H1 (cell line): ENCODE measurements at regions not wholly inside any gene's neighbourhood (a gene's known extent, or its start where the extent isn't known, plus 50 kb on each side); places are given as distances from the start of the nearest gene placed in this dataset.

Experiments
- CTCF ChIA-PET: fragments of 300-600 bp; sonication (Branson Sonifier 250); formaldehyde crosslinking; loops from one replicate; lab custom pipeline; 2021; ENCODE audit not compliant: partially characterized antibody; lab: Charles Lee
- POLR2A ChIA-PET: fragments of 300-600 bp; sonication (Branson Sonifier 250); formaldehyde crosslinking; loops from one replicate; lab custom pipeline; 2021; ENCODE audit warnings: inconsistent platforms; ENCODE audit not compliant: partially characterized antibody; lab: Charles Lee
- DNase-seq, 2 experiments: peaks; one replicate each; pipeline versions ENCODE4 v3.0.0 to v3.0.0-alpha.2; 2010 to 2022; ENCODE audit warnings: low spot score in 2 of 2, low read depth in 1 of 2, mixed read lengths in 1 of 2
- FAIRE-seq: peaks from 2 replicates; lab custom pipeline; 2011; peaks lifted over from hg19 to GRCh38; lab: Jason Lieb, UNC
- H2AFZ ChIP-seq: 2 replicates; pipeline ENCODE4 v1.8.1; 2012; ENCODE audit warnings: low read length, inconsistent platforms
- H2AK5ac ChIP-seq: 2 replicates; pipeline ENCODE4 v1.6.1; 2013; ENCODE audit warnings: low read depth, low read length
- H2BK120ac ChIP-seq: replicated peaks from 2 replicates; pipeline ENCODE3; 2013; ENCODE audit warnings: low read depth, low read length, inconsistent platforms
- H2BK12ac ChIP-seq: 2 replicates; pipeline ENCODE4 v1.6.1; 2013; ENCODE audit warnings: low read depth, low read length
- H2BK15ac ChIP-seq: 2 replicates; pipeline ENCODE4 v1.6.1; 2013; ENCODE audit warnings: low read length
- H2BK20ac ChIP-seq: 2 replicates; pipeline ENCODE4 v1.6.1; 2013; ENCODE audit warnings: low read length
- H2BK5ac ChIP-seq: 2 replicates; pipeline ENCODE4 v1.6.1; 2013; ENCODE audit warnings: low read depth, low read length
- H3K14ac ChIP-seq: 2 replicates; pipeline ENCODE4 v1.6.1; 2013; ENCODE audit warnings: inconsistent platforms; ENCODE audit not compliant: insufficient read length
- H3K18ac ChIP-seq: 2 replicates; pipeline ENCODE4 v1.6.1; 2013; ENCODE audit warnings: low read length; ENCODE audit errors: extremely low read depth
- H3K23ac ChIP-seq: 2 replicates; pipeline ENCODE4 v1.6.1; 2013; ENCODE audit warnings: inconsistent platforms; ENCODE audit not compliant: insufficient read length
- H3K23me2 ChIP-seq: 2 replicates; pipeline ENCODE4 v1.6.1; 2013; ENCODE audit warnings: low read depth, low read length
- H3K27ac ChIP-seq: 2 replicates; pipeline ENCODE4 v1.6.1; 2011; ENCODE audit warnings: low read depth, low read length, inconsistent platforms
- H3K27me3 ChIP-seq, 4 experiments: replicated peaks in 1 of 4; 1 replicate in 1 of 4; 2 replicates in 3 of 4; pipeline versions ENCODE4 v1.6.1 to v1.8.1; 2011 to 2013; ENCODE audit warnings: low read length in 3 of 4, mild to moderate bottlenecking in 3 of 4, inconsistent platforms in 2 of 4, mixed read lengths in 2 of 4, moderate library complexity in 1 of 4; ENCODE audit not compliant: control insufficient read depth in 3 of 4, insufficient read depth in 3 of 4; ENCODE audit errors: extremely low read depth in 1 of 4
- H3K36me3 ChIP-seq, 4 experiments: 2 replicates each; pipeline versions ENCODE4 v1.6.1 to v1.8.1; 2011 to 2013; ENCODE audit warnings: mild to moderate bottlenecking in 4 of 4, low read length in 3 of 4, moderate library complexity in 2 of 4, control low read depth in 1 of 4, inconsistent platforms in 1 of 4; ENCODE audit not compliant: insufficient read depth in 4 of 4, control insufficient read depth in 2 of 4
- H3K4ac ChIP-seq: replicated peaks from 2 replicates; pipeline ENCODE3; 2013; ENCODE audit warnings: low read length, low read depth, mixed read lengths, inconsistent platforms; ENCODE audit not compliant: insufficient read length
- H3K4me1 ChIP-seq, 4 experiments: replicated peaks in 1 of 4; 1 replicate in 1 of 4; 2 replicates in 3 of 4; pipeline versions ENCODE4 v1.6.1 to v1.8.1; 2011 to 2013; ENCODE audit warnings: low read length in 3 of 4, inconsistent platforms in 2 of 4, mixed read lengths in 1 of 4; ENCODE audit not compliant: insufficient read depth in 4 of 4, control insufficient read depth in 3 of 4
- H3K4me2 ChIP-seq, 2 experiments: 2 replicates each; pipeline versions ENCODE4 v1.6.1 to v1.8.1; 2011 to 2013; ENCODE audit warnings: low read depth in 2 of 2, low read length in 2 of 2, control low read depth in 1 of 2, inconsistent platforms in 1 of 2, mild to moderate bottlenecking in 1 of 2; ENCODE audit not compliant: insufficient read depth in 1 of 2
- H3K4me3 ChIP-seq, 4 experiments: fragments of 200-600, 300-600 bp in 1 of 4; sonication (generic), shearing (Covaris generic), sonication (Bioruptor Twin) in 1 of 4; 2 replicates each; pipeline versions ENCODE4 v1.5.1 to v1.8.1; 2011 to 2016; ENCODE audit warnings: low read length in 4 of 4, low read depth in 3 of 4, control low read depth in 2 of 4, inconsistent platforms in 2 of 4, mild to moderate bottlenecking in 2 of 4, mixed read lengths in 1 of 4, moderate library complexity in 1 of 4; ENCODE audit not compliant: insufficient read depth in 2 of 4; ENCODE audit errors: extremely low read depth in 1 of 4
- H3K56ac ChIP-seq: replicated peaks from 2 replicates; pipeline ENCODE3; 2013; ENCODE audit warnings: low read depth, mild to moderate bottlenecking, mixed read lengths, low read length, inconsistent platforms; ENCODE audit not compliant: insufficient read length
- H3K79me1 ChIP-seq: 2 replicates; pipeline ENCODE4 v1.6.1; 2013; ENCODE audit warnings: low read depth, low read length, control low read depth
- H3K79me2 ChIP-seq, 2 experiments: 2 replicates each; pipeline versions ENCODE4 v1.6.1 to v1.8.1; 2012 to 2013; ENCODE audit warnings: low read length in 2 of 2, mild to moderate bottlenecking in 2 of 2, inconsistent platforms in 1 of 2; ENCODE audit not compliant: insufficient read depth in 2 of 2, control insufficient read depth in 1 of 2
- H3K9ac ChIP-seq, 4 experiments: replicated peaks in 1 of 4; 1 replicate in 1 of 4; 2 replicates in 3 of 4; pipeline versions ENCODE4 v1.6.1 to v1.8.1; 2011 to 2013; ENCODE audit warnings: low read depth in 3 of 4, low read length in 3 of 4, control low read depth in 2 of 4, mild to moderate bottlenecking in 2 of 4, moderate library complexity in 2 of 4, inconsistent platforms in 1 of 4; ENCODE audit errors: extremely low read depth in 1 of 4
- H3K9me3 ChIP-seq, 2 experiments: 2 replicates each; pipeline versions ENCODE4 v1.6.1 to v1.8.1; 2012 to 2013; ENCODE audit warnings: mild to moderate bottlenecking in 2 of 2, moderate library complexity in 2 of 2, control low read depth in 1 of 2, inconsistent platforms in 1 of 2, low read depth in 1 of 2, low read length in 1 of 2, mixed read lengths in 1 of 2; ENCODE audit not compliant: insufficient read depth in 2 of 2
- H4K20me1 ChIP-seq, 2 experiments: replicated peaks in 1 of 2; 2 replicates each; pipeline versions ENCODE3 to v1.8.1; 2011 to 2013; ENCODE audit warnings: inconsistent platforms in 2 of 2, low read length in 2 of 2, mild to moderate bottlenecking in 1 of 2; ENCODE audit not compliant: insufficient read depth in 2 of 2, control insufficient read depth in 1 of 2
- H4K5ac ChIP-seq: 2 replicates; pipeline ENCODE4 v1.6.1; 2013; ENCODE audit warnings: low read length, low read depth, mixed read lengths, inconsistent platforms; ENCODE audit not compliant: insufficient read length
- H4K8ac ChIP-seq: 2 replicates; pipeline ENCODE4 v1.8.0; 2013; ENCODE audit warnings: mild to moderate bottlenecking, moderate library complexity, low read length, inconsistent platforms; ENCODE audit not compliant: insufficient read depth; ENCODE audit errors: extremely low read depth
- H4K91ac ChIP-seq: replicated peaks from 2 replicates; pipeline ENCODE3; 2013; ENCODE audit warnings: low read length, mixed read lengths, inconsistent platforms; ENCODE audit not compliant: insufficient read length
- ASH2L ChIP-seq: fragments of 200-600, 300-600 bp; sonication (generic); IDR thresholded peaks from one replicate; pipeline ENCODE4 v1.7.1; 2017; ENCODE audit warnings: low read length
- BACH1 ChIP-seq: IDR thresholded peaks from 2 replicates; pipeline ENCODE4 v1.6.1; 2012; ENCODE audit warnings: low read length, improper control_type of control experiment
- BCL11A ChIP-seq, 2 experiments: IDR thresholded peaks; one replicate each; pipeline ENCODE4 v1.6.1; 2011; ENCODE audit warnings: low read depth in 2 of 2, low read length in 2 of 2, mild to moderate bottlenecking in 2 of 2
- CEBPB ChIP-seq: IDR thresholded peaks from 2 replicates; pipeline ENCODE4 v1.6.1; 2012; ENCODE audit warnings: low read depth, low read length
- CHD2 ChIP-seq: IDR thresholded peaks from 2 replicates; pipeline ENCODE4 v1.6.1; 2012; ENCODE audit warnings: low read length, improper control_type of control experiment
- GTF2F1 ChIP-seq: IDR thresholded peaks from 2 replicates; pipeline ENCODE4 v1.6.1; 2012; ENCODE audit warnings: low read depth, low read length, improper control_type of control experiment, borderline replicate concordance
- HDAC2 ChIP-seq, 2 experiments: fragments of 300-600 bp in 1 of 2; sonication (generic) in 1 of 2; IDR thresholded peaks; 2 replicates each; pipeline ENCODE4 v1.6.1; 2011 to 2012; ENCODE audit warnings: low read depth in 2 of 2, low read length in 2 of 2, mild to moderate bottlenecking in 2 of 2, moderate library complexity in 2 of 2, borderline replicate concordance in 1 of 2, inconsistent platforms in 1 of 2
- NANOG ChIP-seq: IDR thresholded peaks from 2 replicates; pipeline ENCODE4 v1.6.1; 2011; ENCODE audit warnings: low read length, low read depth, mild to moderate bottlenecking, inconsistent platforms; ENCODE audit not compliant: insufficient read depth, poor library complexity, severe bottlenecking
- NRF1 ChIP-seq: IDR thresholded peaks from 2 replicates; pipeline ENCODE4 v1.6.1; 2011; ENCODE audit warnings: mild to moderate bottlenecking, low read depth, low read length, improper control_type of control experiment
- RBBP5 ChIP-seq: IDR thresholded peaks from 2 replicates; pipeline ENCODE4 v1.7.1; 2012; ENCODE audit warnings: low read depth, mild to moderate bottlenecking, inconsistent platforms, low read length, moderate library complexity, borderline replicate concordance
- SIX5 ChIP-seq: IDR thresholded peaks from 2 replicates; pipeline ENCODE4 v1.6.1; 2011; ENCODE audit warnings: mild to moderate bottlenecking, low read depth, low read length
- TCF12 ChIP-seq: IDR thresholded peaks from 2 replicates; pipeline ENCODE4 v1.6.1; 2011; ENCODE audit warnings: low read depth, mild to moderate bottlenecking, low read length
- TF ChIP-seq, protein P1 (sequence below): IDR thresholded peaks from 2 replicates; pipeline ENCODE4 v1.6.1; 2011; ENCODE audit warnings: low read depth, mild to moderate bottlenecking, low read length; ENCODE audit not compliant: insufficient read depth

DNA sequence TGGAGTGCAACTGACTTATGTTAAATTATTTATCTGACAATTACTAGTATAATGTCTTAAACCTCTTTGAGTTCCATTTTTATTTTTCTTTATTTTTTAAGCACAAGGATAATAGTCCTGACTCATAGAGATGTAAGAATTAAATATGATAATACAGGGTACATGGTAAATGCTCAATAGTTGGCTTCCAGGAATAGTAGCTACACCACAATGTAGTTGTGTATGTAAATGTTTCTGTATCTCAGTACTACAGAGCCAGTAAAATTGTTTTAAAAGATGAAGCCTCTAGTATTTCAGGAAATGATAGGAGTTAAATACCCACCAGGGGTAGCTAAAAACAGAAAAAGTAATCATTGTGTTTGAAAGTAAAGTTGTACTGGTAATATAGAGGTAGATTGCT, 487.4 kb upstream of the IRAK1BP1 start:
- no peaks in the 10 kb centered on the region for H3K79me1 ChIP-seq
- H2BK12ac ChIP-seq, result no peak overlapping the region
- H3K23me2 ChIP-seq, result no peaks in the 10 kb centered on the region
- H3K14ac ChIP-seq, result no peak overlapping the region
- no peak overlapping the region for H2AFZ ChIP-seq
- no peak overlapping the region for H3K18ac ChIP-seq
- H3K27me3 ChIP-seq, result no peaks in the 10 kb centered on the region
- H3K4ac ChIP-seq, result no peak overlapping the region
- DNase-seq (no peak), FAIRE-seq (no peak)
- H3K9me3 ChIP-seq, result 0 out of 4 replicates have a peak, but pooled peaks cover 0 to 2% of the 10 kb centered on the region in 2 experiments
- TF ChIP-seq CEBPB, result no peak
- TF ChIP-seq BACH1, result no peak
- no peak for TF ChIP-seq NANOG
- no peak for TF ChIP-seq NRF1
- no peak for TF ChIP-seq SIX5
- no peak for TF ChIP-seq RBBP5
- TF ChIP-seq ASH2L, result no peak
- no peak for TF ChIP-seq GTF2F1
- TF ChIP-seq BCL11A (IDR thresholded peaks at IDR 0.05; ENCODE audit: low read depth in 2 of 2, low read length in 2 of 2), result no peak
- no peak for TF ChIP-seq HDAC2 (IDR thresholded peaks at IDR 0.05; ENCODE audit: borderline replicate concordance in 1 of 2, low read depth in 2 of 2, low read length in 2 of 2)
- TF ChIP-seq, protein P1, sequence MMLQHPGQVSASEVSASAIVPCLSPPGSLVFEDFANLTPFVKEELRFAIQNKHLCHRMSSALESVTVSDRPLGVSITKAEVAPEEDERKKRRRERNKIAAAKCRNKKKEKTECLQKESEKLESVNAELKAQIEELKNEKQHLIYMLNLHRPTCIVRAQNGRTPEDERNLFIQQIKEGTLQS, result no peak
- TF ChIP-seq CHD2, result no peak
- TF ChIP-seq TCF12, result no peak
- no peak overlapping the region for H4K91ac ChIP-seq
- H3K4me1 ChIP-seq, result no peaks in the 10 kb centered on the region
- H4K5ac ChIP-seq, result no peak overlapping the region
- no peaks in the 10 kb centered on the region for H3K79me2 ChIP-seq
- H4K8ac ChIP-seq, result no peak overlapping the region
- no peak overlapping the region for H3K23ac ChIP-seq
- no peak overlapping the region for H3K4me2 ChIP-seq
- H3K4me3 ChIP-seq, result no peak overlapping the region
- H2BK120ac ChIP-seq, result no peak overlapping the region
- no peak overlapping the region for H2BK5ac ChIP-seq
- no peaks in the 10 kb centered on the region for H3K36me3 ChIP-seq
- H2AK5ac ChIP-seq, result no peak overlapping the region
- no peak overlapping the region for H2BK20ac ChIP-seq
- H3K9ac ChIP-seq, result no peak overlapping the region
- no peak overlapping the region for H3K56ac ChIP-seq
- no peak overlapping the region for H2BK15ac ChIP-seq
- ChIA-PET CTCF (no interaction called here), POLR2A (no interaction called here)
- no peak overlapping the region for H3K27ac ChIP-seq
- no peaks in the 10 kb centered on the region for H4K20me1 ChIP-seq
